Dedifferentiated amniotic fluid mesenchymal stem cell (primary cell): ENCODE measurements at regions not wholly inside any gene's neighbourhood (a gene's known extent, or its start where the extent isn't known, plus 50 kb on each side); places are given as distances from the start of the nearest gene placed in this dataset.
"Not testable (repeated sequence)": the region's sequence is repeated elsewhere in the genome, so short reads cannot be mapped to it uniquely, and the experiment has no call there.

Experiments used
- DNase-seq: peaks from one replicate; pipeline ENCODE4 v3.0.0-alpha.2; 2016; ENCODE audit errors: extremely low spot score

DNA sequence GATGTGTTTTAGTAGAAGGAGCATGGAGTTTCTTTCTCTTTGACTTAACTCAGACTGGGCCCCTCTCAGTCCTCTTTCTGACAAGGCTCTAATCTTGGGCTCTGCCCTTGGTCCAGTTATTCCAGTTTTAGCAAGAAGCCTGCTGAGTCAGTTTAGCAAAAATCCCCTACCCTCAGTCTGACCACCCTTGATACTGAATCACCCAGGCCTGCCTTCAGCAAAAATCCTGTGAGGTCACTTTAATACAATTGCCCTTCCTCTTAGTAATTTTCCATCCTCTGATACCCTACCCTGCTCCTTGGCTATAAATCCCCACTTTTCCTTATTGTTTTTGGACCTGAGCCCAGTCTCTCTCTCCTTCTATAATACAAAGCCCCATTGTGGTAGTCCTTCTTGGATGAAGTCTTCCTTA is 326.7 kb upstream of the NOX3 start:
- peak; percentile 78 for DNase-seq

GRCh38 chr6:155779456-155779855 is 323.8 kb upstream of the NOX3 start:
- no peak for DNase-seq

DNA sequence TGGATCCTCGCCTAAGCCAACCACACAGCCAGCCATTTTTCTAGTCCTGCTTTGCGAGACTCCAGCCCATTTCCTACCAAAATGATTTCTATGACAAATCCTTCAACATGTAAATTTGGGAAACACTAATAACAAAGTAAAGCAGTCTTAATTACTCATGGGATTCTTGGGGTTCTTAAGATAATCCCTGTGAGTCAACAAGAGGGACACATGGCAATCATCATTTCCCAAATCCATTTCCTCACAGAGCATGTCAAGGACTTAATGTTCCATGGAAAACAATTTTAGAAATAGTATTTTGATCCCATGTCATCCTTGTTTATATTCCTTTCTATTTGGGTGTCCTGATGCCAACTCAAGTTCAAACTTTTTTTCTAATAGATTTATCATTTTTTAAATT is 322.7 kb upstream of the NOX3 start:
- no peak for DNase-seq

GRCh38 chr6:155771822-155772221 is 316.2 kb upstream of the NOX3 start:
- no peak for DNase-seq

DNA sequence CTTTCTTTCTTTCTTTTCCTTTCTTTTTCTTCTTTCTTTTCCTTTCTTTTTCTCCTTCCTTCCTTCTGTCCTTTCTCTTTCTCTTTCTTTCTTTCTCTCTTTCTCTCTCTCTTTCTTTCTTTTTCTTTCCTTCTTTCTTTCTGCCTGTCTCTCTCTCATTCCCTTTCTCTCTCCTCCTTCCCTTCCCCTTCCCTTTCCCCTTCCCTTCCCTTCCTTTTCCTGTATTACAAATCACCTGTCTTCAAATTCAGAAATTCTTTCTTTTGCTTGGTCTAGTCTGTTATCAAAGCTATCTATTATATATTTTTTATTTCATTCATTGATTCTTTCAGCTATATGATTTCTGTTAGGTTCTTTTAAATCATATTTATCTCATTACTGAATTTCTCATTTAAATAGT is 315.2 kb upstream of the NOX3 start:
- DNase-seq: no peak

- no peak for DNase-seq
Measured at GRCh38 chr6:155770313-155770712, 314.7 kb upstream of the NOX3 start.

DNA sequence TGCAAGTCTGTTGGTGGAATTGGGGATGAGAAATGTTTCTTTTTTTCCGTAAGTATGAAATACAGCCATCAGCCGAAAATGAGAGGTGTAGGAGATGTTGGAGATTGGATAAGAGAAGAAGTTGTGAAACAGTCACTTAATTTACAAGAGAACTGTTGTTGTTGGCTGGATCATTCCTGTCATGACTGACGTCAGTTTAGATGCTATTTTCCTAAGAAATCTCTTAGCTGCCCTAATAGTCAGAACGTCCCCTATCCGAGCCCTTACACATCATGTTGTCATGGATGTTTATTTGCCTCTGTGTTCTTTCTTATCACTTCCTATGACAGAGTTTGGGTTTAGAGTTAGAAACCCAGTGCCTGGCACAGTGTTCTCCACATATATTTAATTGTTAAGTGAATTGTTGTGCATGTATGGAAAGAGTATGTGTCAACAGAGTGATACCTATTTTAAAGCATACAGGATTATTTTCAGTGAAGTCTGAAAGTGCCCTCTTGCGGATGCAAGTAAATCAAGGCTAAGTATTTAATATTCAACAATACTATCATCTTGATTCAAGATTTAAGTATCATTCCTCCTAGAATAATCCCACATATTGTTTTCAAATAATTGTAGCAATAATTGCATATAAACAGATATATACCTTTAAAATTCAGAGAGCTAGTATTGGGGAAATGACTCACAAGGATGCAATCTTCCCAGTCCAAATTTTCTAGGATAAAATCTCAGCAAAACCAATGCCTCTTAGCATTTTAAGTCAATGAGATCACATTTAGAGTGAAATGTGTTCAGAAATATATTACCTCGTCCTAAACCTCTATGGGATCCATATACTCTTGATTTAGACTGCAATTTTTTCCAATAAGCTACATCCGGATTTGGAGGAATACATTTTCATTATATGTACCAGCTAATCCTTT is 309.9 kb upstream of the NOX3 start:
- peak; percentile 62 for DNase-seq

DNA sequence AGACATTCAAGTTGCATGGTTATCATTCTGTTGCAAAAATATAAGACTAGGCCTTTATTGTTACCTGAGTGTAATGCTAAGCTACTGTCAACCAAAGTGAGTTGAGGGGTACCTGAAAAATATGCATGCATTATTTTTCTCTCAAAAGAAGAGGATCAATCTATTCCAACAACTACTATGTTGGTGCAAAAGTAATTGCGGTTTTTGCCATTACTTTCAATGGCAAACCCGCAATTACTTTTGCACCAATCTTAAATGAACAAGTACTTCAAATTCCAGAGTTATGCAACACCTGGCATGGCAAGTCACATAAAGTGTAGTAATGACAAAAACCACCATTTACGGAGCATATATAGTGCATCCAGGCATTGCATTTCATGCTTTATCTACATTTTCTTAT is 307.0 kb upstream of the NOX3 start:
- DNase-seq: no peak

- no peak for DNase-seq
Measured at GRCh38 chr6:155755452-155755851, 299.8 kb upstream of the NOX3 start.

- not testable (repeated sequence) for DNase-seq
Measured at GRCh38 chr6:155748778-155749177, 293.1 kb upstream of the NOX3 start.

GRCh38 chr6:155747491-155747890 is 291.9 kb upstream of the NOX3 start:
- DNase-seq: no peak

GRCh38 chr6:155740781-155741399 is 285.3 kb upstream of the NOX3 start:
- no peak for DNase-seq

- DNase-seq: no peak
Measured at GRCh38 chr6:155738602-155739105, 283.0 kb upstream of the NOX3 start.

DNA sequence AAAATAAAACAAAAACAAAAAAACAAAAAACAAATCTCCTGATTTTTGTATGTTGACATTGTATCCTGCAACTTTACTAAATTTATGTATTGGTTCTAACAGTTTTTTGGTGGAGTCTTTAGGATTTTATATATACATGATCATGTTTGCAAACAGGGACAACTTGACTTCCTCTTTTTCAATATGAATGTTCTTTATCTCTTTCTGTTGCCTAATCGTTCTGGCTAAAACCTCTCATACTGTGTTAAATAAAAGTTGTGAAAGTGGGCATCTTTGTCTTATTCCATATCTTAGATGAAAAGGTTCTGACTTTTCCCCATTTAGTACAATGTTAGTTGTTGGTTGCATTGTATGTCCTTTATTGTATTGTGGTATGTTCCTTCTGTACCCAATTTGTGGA is 261.7 kb upstream of the NOX3 start:
- no peak for DNase-seq

- no peak for DNase-seq
Measured at GRCh38 chr6:155710704-155711103, 255.1 kb upstream of the NOX3 start.

DNA sequence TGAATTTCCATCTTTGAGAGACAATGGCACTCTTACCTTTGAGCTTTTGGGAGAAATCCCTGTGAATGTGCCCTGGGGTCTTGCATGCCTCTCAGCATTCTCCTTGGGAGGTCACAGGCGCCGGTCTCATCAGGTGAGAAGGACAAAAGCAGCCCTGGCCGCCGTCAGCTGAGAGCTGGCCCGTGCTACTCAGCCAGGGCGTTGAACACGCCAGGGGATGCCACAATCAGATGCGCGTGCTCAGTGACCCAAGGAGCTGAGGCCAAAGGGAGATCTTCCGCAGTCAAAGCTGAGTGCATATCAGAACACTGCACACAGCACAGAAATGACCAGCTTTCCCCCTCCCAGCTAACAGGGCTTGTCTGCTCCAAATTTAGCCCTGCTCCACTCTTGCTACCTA is 253.6 kb upstream of the NOX3 start:
- no peak for DNase-seq

DNA sequence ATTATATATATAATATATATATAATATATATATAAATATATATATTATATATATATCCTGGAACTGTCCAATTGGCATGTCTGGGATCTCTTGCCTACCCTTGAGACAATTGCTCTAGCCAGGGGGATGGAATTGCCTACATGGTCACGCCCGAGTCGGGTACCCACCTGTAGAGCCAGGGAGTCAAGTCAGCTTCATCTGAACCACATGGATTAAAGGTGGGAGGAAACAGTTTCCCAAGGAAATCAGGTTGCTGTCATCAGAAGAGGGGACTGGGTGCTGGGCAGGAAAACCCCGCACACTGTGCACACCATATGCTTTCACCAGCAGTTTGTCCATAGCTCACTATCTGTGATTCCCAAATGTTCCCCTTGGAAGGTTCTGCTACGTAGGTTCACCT is 252.5 kb upstream of the NOX3 start:
- DNase-seq: no peak

DNA sequence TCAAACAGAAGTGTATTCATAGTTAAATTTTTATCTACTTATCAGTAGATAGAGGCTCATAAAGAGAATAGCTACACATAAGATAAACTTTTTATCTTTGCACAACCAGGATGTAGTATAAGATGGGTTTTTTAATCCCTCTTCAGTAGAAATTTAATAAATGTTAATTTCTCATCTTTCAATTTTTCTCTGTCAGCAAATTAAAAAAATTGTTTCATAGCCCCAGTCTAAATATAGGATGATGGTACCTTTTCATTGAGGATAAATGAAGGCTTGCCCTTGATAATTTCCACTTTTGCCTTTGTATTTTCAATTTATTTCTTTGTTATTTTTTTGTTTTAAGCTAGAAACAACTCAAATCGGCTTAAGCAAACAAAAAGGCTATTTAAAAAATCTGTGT is 251.2 kb upstream of the NOX3 start:
- DNase-seq: no peak

DNA sequence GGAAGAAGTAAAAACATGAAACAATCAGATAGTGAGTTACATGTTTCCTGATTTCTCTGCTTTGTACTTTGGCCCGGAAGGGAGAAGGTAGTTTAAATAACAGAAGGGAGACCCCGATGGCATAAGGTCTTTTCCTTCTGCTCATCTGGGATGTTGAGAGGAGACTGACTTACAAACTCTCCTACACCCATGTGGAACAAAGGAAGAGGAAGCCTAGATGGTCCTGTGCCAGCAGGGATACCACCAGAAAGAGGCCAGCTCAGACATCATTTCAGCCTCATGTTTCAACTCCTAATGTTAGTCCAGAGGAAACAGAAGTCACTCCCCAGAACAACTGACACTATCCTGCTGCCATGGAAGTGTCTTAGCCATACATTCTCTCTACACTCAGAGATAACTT is 250.7 kb upstream of the NOX3 start:
- DNase-seq: no peak

DNA sequence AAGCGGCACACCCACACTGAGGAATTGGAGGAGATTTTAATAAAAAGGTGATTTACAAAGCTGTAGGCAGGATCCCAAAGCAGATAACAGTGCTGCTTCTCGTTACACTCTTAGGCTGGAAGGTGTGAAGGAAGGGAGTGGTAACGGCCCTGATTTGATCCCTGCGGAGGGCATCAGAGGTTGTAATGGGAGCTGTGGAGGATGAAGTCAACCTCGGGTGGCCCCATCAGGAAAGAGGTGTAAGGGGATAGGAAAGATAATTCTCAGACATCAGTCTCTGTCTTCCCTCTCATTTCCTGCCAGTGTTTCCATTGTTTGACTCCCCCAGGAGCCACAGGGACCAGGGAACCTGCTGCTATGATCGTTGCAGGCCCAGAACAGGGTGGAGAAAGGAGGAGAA is 245.7 kb upstream of the NOX3 start:
- no peak for DNase-seq

DNA sequence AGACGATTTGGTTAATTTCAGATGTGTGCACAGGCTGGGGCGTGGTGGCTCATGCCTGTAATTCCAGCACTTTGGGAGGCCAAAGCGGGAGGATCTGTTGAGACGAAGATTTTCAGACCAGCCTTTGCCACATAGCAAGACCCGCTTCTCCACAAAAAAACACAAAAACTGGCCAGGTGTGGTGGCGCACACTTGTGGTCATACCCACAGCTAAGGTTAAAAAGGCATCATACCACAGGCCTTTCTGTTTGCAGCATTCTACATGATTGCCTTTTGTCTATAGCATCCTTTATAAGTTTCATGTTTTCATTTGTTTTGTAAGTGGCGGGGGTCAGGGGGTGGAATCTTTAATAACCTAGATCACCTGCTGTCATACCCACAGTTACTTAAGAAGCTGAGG is 239.9 kb upstream of the NOX3 start:
- DNase-seq: no peak

DNA sequence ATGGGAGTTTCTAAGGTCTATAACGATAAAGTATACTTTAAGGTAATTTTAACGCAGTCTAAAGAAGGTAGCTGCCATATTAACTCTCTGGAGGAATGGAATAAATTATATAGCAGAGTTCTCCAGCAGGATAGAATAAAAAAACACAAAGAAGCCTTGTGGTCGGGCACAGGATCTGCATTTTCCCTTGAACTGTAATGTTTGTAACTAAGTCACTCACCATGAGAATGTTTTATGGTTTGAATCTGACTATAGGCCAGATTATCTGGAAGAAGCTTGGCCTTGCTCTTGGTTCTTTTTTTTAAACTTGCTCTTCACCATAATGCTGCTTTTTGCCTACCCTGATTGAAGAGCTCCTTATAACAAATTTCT is 238.8 kb upstream of the NOX3 start:
- no peak for DNase-seq
